ENCODE measurements at regions not wholly inside any gene's neighbourhood (a gene's known extent, or its start where the extent isn't known, plus 50 kb on each side); places are given as distances from the start of the nearest gene placed in this dataset.

DNA sequence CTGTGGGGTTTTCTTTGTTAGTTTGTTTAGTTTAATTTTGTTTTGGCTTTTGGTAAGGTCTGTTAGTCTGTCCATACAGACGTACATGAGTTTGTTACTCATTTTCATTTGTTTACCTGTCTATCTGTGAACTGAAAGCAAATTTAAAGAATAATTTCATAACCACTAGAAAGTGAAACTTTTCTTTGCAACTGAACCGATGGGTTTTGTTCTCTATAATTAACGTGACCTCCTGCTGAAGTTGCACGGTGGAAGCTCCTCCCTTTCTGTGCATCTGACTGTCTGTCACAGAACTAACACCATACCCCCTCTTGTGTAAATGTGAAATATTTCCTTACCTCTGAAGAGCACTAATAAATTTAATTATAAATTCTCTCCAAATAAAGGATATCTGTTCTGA, 595.5 kb downstream of the GALC start:
- H3K4me3 ChIP-seq, result no peak overlapping the region
- TF ChIP-seq, protein P1, sequence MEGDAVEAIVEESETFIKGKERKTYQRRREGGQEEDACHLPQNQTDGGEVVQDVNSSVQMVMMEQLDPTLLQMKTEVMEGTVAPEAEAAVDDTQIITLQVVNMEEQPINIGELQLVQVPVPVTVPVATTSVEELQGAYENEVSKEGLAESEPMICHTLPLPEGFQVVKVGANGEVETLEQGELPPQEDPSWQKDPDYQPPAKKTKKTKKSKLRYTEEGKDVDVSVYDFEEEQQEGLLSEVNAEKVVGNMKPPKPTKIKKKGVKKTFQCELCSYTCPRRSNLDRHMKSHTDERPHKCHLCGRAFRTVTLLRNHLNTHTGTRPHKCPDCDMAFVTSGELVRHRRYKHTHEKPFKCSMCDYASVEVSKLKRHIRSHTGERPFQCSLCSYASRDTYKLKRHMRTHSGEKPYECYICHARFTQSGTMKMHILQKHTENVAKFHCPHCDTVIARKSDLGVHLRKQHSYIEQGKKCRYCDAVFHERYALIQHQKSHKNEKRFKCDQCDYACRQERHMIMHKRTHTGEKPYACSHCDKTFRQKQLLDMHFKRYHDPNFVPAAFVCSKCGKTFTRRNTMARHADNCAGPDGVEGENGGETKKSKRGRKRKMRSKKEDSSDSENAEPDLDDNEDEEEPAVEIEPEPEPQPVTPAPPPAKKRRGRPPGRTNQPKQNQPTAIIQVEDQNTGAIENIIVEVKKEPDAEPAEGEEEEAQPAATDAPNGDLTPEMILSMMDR (IDR thresholded peaks at IDR 0.05; ENCODE audit: poor library complexity), result no peak
- TF ChIP-seq EZH2 (IDR thresholded peaks at IDR 0.05; ENCODE audit: borderline replicate concordance) (no peak), EZH2phosphoT487 (IDR thresholded peaks at IDR 0.05; ENCODE audit: low read depth, severe bottlenecking, unreplicated experiment) (no peak)

DNA sequence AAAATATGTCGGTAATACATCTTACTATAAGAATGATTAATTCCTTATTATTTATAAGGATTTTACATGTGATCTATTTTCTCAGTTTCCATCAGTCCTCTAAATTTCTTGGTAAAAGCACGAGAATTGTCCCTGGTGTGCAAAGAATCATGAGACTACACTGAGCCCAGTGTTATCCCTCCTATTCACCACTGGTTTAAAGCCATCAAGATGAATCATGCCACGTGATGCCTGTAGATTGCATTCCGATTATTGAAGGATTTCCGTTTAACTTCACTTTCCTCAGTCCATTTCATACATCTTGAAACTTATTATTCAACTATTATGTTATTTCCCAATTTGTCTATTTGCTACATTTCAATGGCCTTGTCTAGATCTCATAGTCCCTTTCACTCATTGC, 601.9 kb downstream of the GALC start:
- Histone ChIP-seq H3K79me2 (no peaks in the 10 kb centered on the region), H3K27ac (no peak overlapping the region), H3K4me1 (ENCODE audit: insufficient read depth) (no peaks in the 10 kb centered on the region), H3K36me3 (replicated peaks; ENCODE audit: insufficient read depth, low read depth) (no peaks in the 10 kb centered on the region), H3K4me3 (no peak overlapping the region), H3K9me3 (ENCODE audit: low read depth) (no peaks in the 10 kb centered on the region), H3K4me2 (no peak overlapping the region), H4K20me1 (ENCODE audit: insufficient read depth, poor library complexity, severe bottlenecking) (no peaks in the 10 kb centered on the region), H3K27me3 (no peaks in the 10 kb centered on the region), H3K9me2 (replicated peaks; ENCODE audit: insufficient read depth) (no peaks in the 10 kb centered on the region), H2AFZ (no peak overlapping the region)
- TF ChIP-seq EZH2phosphoT487 (IDR thresholded peaks at IDR 0.05; ENCODE audit: low read depth, severe bottlenecking, unreplicated experiment), result no peak
- TF ChIP-seq, protein P1 (IDR thresholded peaks at IDR 0.05; ENCODE audit: poor library complexity), result no peak
- TF ChIP-seq EZH2 (IDR thresholded peaks at IDR 0.05; ENCODE audit: borderline replicate concordance), result no peak
- WGBS (ENCODE audit: low lambda C conversion rate, missing lambda C conversion rate), result 95% methylated on average over 5 of the region's 5 CpGs
- DNase-seq (ENCODE audit: low spot score), result no peak

More for the DNA sequence above, 595.5 kb downstream of the GALC start:
- 88% methylated on average over 4 of the region's 4 CpGs for WGBS (ENCODE audit: low lambda C conversion rate, missing lambda C conversion rate)
- H3K79me2 ChIP-seq, result no peaks in the 10 kb centered on the region
- H2AFZ ChIP-seq, result no peak overlapping the region
- no peaks in the 10 kb centered on the region for H3K27me3 ChIP-seq
- no peaks in the 10 kb centered on the region for H3K9me2 ChIP-seq (replicated peaks; ENCODE audit: insufficient read depth)
- DNase-seq (ENCODE audit: low spot score), result no peak
- H3K9me3 ChIP-seq (ENCODE audit: low read depth), result no peaks in the 10 kb centered on the region
- no peaks in the 10 kb centered on the region for H3K4me1 ChIP-seq (ENCODE audit: insufficient read depth)
- H3K36me3 ChIP-seq (replicated peaks; ENCODE audit: insufficient read depth, low read depth), result no peaks in the 10 kb centered on the region
- no peak overlapping the region for H3K4me2 ChIP-seq
- H3K27ac ChIP-seq, result no peak overlapping the region
- no peaks in the 10 kb centered on the region for H4K20me1 ChIP-seq (ENCODE audit: insufficient read depth, poor library complexity, severe bottlenecking)

DNA sequence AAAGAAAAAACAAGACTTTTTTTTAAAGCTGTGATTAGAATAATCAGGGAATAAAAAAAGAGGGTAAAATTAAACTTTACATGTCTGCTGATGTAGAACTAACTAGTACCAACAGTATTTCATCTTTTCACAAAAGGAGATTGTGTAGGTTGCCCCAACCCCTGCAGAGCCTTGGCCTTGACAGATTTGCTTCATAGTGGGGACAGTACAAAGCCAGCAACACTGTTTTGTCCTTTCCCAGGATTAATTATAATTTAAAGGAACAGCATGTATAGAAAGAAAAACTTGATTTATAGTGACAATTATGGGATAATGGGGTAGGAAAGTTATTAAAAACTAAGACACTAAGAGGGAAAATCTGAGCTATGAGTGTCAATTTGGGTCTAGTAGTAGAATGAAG, 604.0 kb downstream of the GALC start:
- no peaks in the 10 kb centered on the region for H3K36me3 ChIP-seq (replicated peaks; ENCODE audit: insufficient read depth, low read depth)
- no peaks in the 10 kb centered on the region for H4K20me1 ChIP-seq (ENCODE audit: insufficient read depth, poor library complexity, severe bottlenecking)
- DNase-seq (ENCODE audit: low spot score), result no peak
- H3K4me2 ChIP-seq, result no peak overlapping the region
- H3K79me2 ChIP-seq, result no peaks in the 10 kb centered on the region
- no peaks in the 10 kb centered on the region for H3K9me2 ChIP-seq (replicated peaks; ENCODE audit: insufficient read depth)
- H3K27me3 ChIP-seq, result no peaks in the 10 kb centered on the region
- TF ChIP-seq EZH2 (IDR thresholded peaks at IDR 0.05; ENCODE audit: borderline replicate concordance) (no peak), EZH2phosphoT487 (IDR thresholded peaks at IDR 0.05; ENCODE audit: low read depth, severe bottlenecking, unreplicated experiment) (no peak)
- TF ChIP-seq, protein P1 (IDR thresholded peaks at IDR 0.05; ENCODE audit: poor library complexity), result no peak
- H3K4me3 ChIP-seq, result no peak overlapping the region
- no peaks in the 10 kb centered on the region for H3K4me1 ChIP-seq (ENCODE audit: insufficient read depth)
- H2AFZ ChIP-seq, result no peak overlapping the region
- no peak overlapping the region for H3K27ac ChIP-seq
- H3K9me3 ChIP-seq (ENCODE audit: low read depth), result no peaks in the 10 kb centered on the region

DNA sequence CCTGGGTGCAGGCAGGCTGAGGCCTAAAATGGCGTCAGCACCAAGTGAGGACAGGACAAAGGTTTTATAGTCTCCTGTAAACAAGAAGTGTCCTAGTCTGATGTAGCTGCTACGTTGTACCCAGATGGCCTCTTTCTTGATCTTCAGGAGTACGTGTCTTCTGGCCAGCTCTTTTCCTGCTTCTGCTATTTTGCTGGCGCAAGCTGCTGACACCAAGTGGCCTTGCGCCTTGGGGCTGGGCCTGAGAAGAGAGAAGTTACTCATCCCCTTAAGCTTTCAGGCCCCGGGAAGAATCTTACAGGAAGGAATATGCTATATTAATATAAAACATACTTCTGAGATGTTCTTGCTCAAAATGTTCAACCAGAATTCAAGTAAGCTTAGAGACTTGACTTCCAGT, 605.2 kb downstream of the GALC start:
- TF ChIP-seq EZH2 (IDR thresholded peaks at IDR 0.05; ENCODE audit: borderline replicate concordance) (no peak), EZH2phosphoT487 (IDR thresholded peaks at IDR 0.05; ENCODE audit: low read depth, severe bottlenecking, unreplicated experiment) (no peak)
- TF ChIP-seq, protein P1 (IDR thresholded peaks at IDR 0.05; ENCODE audit: poor library complexity), result no peak
- H3K27me3 ChIP-seq, result no peaks in the 10 kb centered on the region
- WGBS (ENCODE audit: low lambda C conversion rate, missing lambda C conversion rate), result 95% methylated on average over 6 of the region's 6 CpGs
- H3K27ac ChIP-seq, result no peak overlapping the region
- no peaks in the 10 kb centered on the region for H3K4me1 ChIP-seq (ENCODE audit: insufficient read depth)
- no peak overlapping the region for H3K4me2 ChIP-seq
- H4K20me1 ChIP-seq (ENCODE audit: insufficient read depth, poor library complexity, severe bottlenecking), result no peaks in the 10 kb centered on the region
- no peak for DNase-seq (ENCODE audit: low spot score)
- H2AFZ ChIP-seq, result no peak overlapping the region
- H3K4me3 ChIP-seq, result no peak overlapping the region
- H3K36me3 ChIP-seq (replicated peaks; ENCODE audit: insufficient read depth, low read depth), result no peaks in the 10 kb centered on the region
- H3K9me3 ChIP-seq (ENCODE audit: low read depth), result peaks cover under 1% of the 10 kb centered on the region
- no peaks in the 10 kb centered on the region for H3K9me2 ChIP-seq (replicated peaks; ENCODE audit: insufficient read depth)
- no peaks in the 10 kb centered on the region for H3K79me2 ChIP-seq

All from hepatocyte (in vitro differentiated cells).